A549 (cell line): ENCODE measurements at regions not wholly inside any gene's neighbourhood (a gene's known extent, or its start where the extent isn't known, plus 50 kb on each side); places are given as distances from the start of the nearest gene placed in this dataset.

Experiments used
- CBX8 ChIP-seq: fragments of 200-600 bp; sonication (generic); IDR thresholded peaks from 2 replicates; pipeline ENCODE4 v1.6.1; 2016
- HDAC2 ChIP-seq: fragments of 200-600 bp; sonication (generic); IDR thresholded peaks from 2 replicates; pipeline ENCODE4 v1.6.1; 2016
- HOXB5 ChIP-seq: fragments of 250-450 bp; sonication (Bioruptor Pico); IDR thresholded peaks from 2 replicates; pipeline ENCODE4 v1.5.0; 2020; ENCODE audit warnings: mild to moderate bottlenecking, moderate library complexity
- POLR2A ChIP-seq: IDR thresholded peaks from 2 replicates; pipeline ENCODE4 v1.6.1; 2012; ENCODE audit warnings: mild to moderate bottlenecking, low read length
- TF ChIP-seq, protein P1 (sequence below): fragments of >200 bp; sonication (Bioruptor Twin); formaldehyde crosslinking; IDR thresholded peaks from 3 replicates; pipeline ENCODE4 v1.5.1; 2016
- TF ChIP-seq, protein P2 (sequence below): IDR thresholded peaks from 2 replicates; pipeline ENCODE4 v1.6.1; 2012; ENCODE audit warnings: low read depth, borderline replicate concordance
- TF ChIP-seq, protein P3 (sequence below): IDR thresholded peaks from 2 replicates; pipeline ENCODE4 v1.6.1; 2012
- TF ChIP-seq, protein P4 (sequence below): fragments of 200-600 bp; sonication (generic); IDR thresholded peaks from 2 replicates; pipeline ENCODE4 v1.6.1; 2016; ENCODE audit warnings: antibody characterized with exemption, mild to moderate bottlenecking, moderate library complexity

DNA sequence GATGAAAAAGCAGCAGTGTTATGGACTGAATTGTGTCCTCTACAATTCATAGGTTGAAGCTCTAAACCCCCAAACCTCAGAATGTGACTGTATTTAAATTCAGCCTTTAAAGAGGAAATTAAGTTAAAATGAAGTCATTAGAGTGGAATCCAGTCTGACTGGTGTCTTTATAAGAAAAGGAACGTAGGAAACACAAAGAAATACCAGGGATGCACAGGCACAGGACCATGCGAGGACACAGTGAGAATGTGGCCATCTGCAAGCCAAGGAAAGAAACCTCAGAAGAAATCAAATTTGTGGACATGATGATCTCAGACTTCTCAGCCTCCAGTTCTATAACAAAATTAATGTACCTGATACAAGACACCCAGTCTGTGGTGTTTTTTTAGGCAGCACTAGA lies 971.2 kb upstream of the CDH9 start:
- TF ChIP-seq, protein P1, sequence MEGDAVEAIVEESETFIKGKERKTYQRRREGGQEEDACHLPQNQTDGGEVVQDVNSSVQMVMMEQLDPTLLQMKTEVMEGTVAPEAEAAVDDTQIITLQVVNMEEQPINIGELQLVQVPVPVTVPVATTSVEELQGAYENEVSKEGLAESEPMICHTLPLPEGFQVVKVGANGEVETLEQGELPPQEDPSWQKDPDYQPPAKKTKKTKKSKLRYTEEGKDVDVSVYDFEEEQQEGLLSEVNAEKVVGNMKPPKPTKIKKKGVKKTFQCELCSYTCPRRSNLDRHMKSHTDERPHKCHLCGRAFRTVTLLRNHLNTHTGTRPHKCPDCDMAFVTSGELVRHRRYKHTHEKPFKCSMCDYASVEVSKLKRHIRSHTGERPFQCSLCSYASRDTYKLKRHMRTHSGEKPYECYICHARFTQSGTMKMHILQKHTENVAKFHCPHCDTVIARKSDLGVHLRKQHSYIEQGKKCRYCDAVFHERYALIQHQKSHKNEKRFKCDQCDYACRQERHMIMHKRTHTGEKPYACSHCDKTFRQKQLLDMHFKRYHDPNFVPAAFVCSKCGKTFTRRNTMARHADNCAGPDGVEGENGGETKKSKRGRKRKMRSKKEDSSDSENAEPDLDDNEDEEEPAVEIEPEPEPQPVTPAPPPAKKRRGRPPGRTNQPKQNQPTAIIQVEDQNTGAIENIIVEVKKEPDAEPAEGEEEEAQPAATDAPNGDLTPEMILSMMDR, result no peak
- TF ChIP-seq, protein P2, sequence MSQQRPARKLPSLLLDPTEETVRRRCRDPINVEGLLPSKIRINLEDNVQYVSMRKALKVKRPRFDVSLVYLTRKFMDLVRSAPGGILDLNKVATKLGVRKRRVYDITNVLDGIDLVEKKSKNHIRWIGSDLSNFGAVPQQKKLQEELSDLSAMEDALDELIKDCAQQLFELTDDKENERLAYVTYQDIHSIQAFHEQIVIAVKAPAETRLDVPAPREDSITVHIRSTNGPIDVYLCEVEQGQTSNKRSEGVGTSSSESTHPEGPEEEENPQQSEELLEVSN, result no peak
- TF ChIP-seq CBX8 (no peak), HDAC2 (no peak), HOXB5 (CRISPR knock-in tag) (no peak), POLR2A (no peak)
- TF ChIP-seq, protein P3, sequence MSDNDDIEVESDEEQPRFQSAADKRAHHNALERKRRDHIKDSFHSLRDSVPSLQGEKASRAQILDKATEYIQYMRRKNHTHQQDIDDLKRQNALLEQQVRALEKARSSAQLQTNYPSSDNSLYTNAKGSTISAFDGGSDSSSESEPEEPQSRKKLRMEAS, result no peak
- TF ChIP-seq, protein P4, sequence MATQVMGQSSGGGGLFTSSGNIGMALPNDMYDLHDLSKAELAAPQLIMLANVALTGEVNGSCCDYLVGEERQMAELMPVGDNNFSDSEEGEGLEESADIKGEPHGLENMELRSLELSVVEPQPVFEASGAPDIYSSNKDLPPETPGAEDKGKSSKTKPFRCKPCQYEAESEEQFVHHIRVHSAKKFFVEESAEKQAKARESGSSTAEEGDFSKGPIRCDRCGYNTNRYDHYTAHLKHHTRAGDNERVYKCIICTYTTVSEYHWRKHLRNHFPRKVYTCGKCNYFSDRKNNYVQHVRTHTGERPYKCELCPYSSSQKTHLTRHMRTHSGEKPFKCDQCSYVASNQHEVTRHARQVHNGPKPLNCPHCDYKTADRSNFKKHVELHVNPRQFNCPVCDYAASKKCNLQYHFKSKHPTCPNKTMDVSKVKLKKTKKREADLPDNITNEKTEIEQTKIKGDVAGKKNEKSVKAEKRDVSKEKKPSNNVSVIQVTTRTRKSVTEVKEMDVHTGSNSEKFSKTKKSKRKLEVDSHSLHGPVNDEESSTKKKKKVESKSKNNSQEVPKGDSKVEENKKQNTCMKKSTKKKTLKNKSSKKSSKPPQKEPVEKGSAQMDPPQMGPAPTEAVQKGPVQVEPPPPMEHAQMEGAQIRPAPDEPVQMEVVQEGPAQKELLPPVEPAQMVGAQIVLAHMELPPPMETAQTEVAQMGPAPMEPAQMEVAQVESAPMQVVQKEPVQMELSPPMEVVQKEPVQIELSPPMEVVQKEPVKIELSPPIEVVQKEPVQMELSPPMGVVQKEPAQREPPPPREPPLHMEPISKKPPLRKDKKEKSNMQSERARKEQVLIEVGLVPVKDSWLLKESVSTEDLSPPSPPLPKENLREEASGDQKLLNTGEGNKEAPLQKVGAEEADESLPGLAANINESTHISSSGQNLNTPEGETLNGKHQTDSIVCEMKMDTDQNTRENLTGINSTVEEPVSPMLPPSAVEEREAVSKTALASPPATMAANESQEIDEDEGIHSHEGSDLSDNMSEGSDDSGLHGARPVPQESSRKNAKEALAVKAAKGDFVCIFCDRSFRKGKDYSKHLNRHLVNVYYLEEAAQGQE, result no peak
